ENCODE measurements at regions not wholly inside any gene's neighbourhood (a gene's known extent, or its start where the extent isn't known, plus 50 kb on each side); places are given as distances from the start of the nearest gene placed in this dataset.

DNA sequence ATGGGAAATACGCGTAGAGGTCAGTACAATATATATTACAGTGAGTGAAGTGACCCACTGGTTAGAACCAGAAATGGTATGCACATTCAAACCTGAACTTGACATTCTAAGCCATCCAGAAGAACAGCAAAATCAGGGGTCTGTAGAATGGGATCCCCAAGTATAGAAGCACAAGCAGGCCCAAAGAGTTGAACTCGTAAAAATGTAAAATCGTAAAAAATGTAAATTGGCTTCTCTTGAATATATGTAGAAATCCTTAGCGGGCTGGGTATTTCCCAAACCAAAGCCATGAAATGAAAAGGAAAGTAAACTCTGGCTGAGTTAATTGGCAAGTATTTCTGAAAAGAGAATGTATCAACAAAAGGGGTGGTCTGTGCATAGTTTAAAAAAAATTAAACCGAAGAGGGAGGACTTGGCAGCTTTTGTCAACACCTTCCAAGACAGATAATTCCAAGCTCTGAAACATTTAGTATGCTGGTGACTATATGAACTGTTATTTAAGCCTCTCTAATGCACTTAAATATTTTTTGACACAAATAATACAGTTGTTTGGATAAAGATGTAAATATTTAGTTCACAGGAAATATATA, 1505.6 kb upstream of the FLRT2 start:
- no peak for TF ChIP-seq POLR2AphosphoS5 (IDR thresholded peaks at IDR 0.05; ENCODE audit: low read depth, low read length)
- TF ChIP-seq TAF1 (IDR thresholded peaks at IDR 0.05; ENCODE audit: borderline replicate concordance, insufficient read depth, low read length) = no peak
- TF ChIP-seq, protein P1, sequence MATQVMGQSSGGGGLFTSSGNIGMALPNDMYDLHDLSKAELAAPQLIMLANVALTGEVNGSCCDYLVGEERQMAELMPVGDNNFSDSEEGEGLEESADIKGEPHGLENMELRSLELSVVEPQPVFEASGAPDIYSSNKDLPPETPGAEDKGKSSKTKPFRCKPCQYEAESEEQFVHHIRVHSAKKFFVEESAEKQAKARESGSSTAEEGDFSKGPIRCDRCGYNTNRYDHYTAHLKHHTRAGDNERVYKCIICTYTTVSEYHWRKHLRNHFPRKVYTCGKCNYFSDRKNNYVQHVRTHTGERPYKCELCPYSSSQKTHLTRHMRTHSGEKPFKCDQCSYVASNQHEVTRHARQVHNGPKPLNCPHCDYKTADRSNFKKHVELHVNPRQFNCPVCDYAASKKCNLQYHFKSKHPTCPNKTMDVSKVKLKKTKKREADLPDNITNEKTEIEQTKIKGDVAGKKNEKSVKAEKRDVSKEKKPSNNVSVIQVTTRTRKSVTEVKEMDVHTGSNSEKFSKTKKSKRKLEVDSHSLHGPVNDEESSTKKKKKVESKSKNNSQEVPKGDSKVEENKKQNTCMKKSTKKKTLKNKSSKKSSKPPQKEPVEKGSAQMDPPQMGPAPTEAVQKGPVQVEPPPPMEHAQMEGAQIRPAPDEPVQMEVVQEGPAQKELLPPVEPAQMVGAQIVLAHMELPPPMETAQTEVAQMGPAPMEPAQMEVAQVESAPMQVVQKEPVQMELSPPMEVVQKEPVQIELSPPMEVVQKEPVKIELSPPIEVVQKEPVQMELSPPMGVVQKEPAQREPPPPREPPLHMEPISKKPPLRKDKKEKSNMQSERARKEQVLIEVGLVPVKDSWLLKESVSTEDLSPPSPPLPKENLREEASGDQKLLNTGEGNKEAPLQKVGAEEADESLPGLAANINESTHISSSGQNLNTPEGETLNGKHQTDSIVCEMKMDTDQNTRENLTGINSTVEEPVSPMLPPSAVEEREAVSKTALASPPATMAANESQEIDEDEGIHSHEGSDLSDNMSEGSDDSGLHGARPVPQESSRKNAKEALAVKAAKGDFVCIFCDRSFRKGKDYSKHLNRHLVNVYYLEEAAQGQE (IDR thresholded peaks at IDR 0.05; ENCODE audit: insufficient read depth in 1 of 2, low read depth in 2 of 2, low read length in 2 of 2) = no peak
- no peak for TF ChIP-seq SIN3A (IDR thresholded peaks at IDR 0.05; ENCODE audit: borderline replicate concordance, insufficient read depth, low read length)
- no peak for TF ChIP-seq FOXP2 (optimal IDR thresholded peaks at IDR 0.05; ENCODE audit: borderline replicate concordance, extremely low read depth, extremely low read length, insufficient read depth)

DNA sequence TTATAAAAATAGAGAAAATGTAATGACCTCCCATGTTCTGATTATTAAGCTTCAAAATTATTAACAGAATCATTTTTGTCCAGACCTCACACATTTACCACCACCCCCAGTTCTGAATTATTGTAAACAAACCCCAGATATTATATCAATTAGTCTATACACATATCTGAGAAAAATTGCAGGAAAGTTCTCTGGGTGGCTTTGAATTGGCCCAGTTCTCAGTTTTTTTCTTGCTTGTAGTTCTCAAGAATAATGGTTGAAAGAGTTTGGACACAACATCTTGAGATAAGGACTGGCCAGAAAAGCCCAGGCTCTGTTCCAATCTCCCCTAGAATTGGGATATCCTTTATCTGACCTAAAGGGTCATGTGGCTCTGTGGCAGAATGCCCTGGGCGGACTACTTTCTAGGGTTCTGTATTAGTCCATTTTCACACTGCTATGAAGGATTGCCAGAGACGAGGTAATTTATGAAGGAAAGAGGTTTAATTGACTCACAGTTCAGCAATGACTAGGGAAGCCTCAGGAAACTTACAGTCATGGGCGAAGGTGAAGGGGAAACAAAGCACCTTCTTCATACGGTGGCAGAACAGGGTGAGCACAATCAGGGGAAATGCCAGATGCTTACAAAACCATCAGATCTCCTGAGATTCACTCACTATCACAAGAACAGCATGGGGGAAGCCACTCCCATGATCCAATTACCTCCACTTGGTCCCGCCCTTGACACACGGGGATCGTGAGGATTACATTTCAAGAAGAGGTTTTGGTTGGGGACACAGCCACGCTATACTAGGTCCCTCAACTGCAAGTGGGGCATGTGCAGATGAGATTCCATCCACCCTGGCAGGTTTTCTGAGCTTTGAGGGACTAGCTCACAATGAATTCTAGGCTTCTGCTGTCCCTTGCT, 1504.6 kb upstream of the FLRT2 start:
- TF ChIP-seq, protein P1 (IDR thresholded peaks at IDR 0.05; ENCODE audit: insufficient read depth in 1 of 2, low read depth in 2 of 2, low read length in 2 of 2) = no peak
- no peak for TF ChIP-seq FOXP2 (optimal IDR thresholded peaks at IDR 0.05; ENCODE audit: borderline replicate concordance, extremely low read depth, extremely low read length, insufficient read depth)

DNA sequence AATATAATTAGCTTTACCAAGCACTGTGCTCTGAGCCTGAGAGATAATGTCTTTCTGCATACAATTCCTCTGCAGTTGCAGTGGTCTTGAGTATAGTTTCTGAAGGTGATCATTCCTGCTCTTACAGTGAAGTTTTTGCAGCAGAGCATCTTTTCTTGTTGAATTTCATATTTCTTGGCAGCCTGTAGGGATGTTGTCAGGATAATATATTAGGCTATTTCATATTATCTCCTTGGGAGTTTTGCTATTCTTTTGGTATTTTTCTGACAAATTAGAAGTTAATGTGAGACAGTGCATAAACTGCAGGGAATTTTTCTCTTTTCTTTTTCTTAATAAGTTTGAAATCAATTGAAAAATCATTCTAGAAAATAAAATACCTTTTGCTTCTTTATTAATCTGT, 1502.6 kb upstream of the FLRT2 start:
- no peak for TF ChIP-seq POLR2AphosphoS5 (IDR thresholded peaks at IDR 0.05; ENCODE audit: low read depth, low read length)
- no peak for TF ChIP-seq SIN3A (IDR thresholded peaks at IDR 0.05; ENCODE audit: borderline replicate concordance, insufficient read depth, low read length)
- TF ChIP-seq, protein P1 (IDR thresholded peaks at IDR 0.05; ENCODE audit: insufficient read depth in 1 of 2, low read depth in 2 of 2, low read length in 2 of 2) = no peak
- TF ChIP-seq FOXP2 (optimal IDR thresholded peaks at IDR 0.05; ENCODE audit: borderline replicate concordance, extremely low read depth, extremely low read length, insufficient read depth) = no peak
- no peak for TF ChIP-seq TAF1 (IDR thresholded peaks at IDR 0.05; ENCODE audit: borderline replicate concordance, insufficient read depth, low read length)

DNA sequence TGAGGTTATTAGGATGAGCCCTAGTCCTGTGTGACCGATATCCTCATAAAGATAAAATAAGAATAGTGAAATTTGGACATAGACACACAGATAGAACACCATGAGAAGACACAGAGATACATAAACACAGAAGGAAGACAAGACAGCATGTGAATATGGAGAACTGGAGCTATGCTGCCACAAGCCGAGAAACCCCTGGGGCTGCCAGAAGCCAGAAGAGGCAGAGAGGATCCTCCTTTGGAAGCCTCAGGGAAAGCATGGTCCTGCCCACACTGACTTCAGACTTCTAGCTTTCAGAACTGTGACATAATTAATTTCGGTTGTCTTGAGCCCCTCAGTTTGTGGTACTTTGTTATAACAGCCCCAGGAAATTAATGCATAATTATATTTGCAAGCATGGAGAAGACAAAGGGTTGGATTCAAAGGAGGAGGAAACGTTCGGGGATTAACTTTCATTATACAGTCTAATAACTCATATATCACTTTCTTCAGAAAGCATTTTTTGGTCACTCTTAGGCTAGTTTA, 1501.8 kb upstream of the FLRT2 start:
- TF ChIP-seq SIN3A (IDR thresholded peaks at IDR 0.05; ENCODE audit: borderline replicate concordance, insufficient read depth, low read length) (no peak), POLR2AphosphoS5 (IDR thresholded peaks at IDR 0.05; ENCODE audit: low read depth, low read length) (no peak), TAF1 (IDR thresholded peaks at IDR 0.05; ENCODE audit: borderline replicate concordance, insufficient read depth, low read length) (no peak), FOXP2 (optimal IDR thresholded peaks at IDR 0.05; ENCODE audit: borderline replicate concordance, extremely low read depth, extremely low read length, insufficient read depth) (no peak)
- TF ChIP-seq, protein P1 (IDR thresholded peaks at IDR 0.05; ENCODE audit: insufficient read depth in 1 of 2, low read depth in 2 of 2, low read length in 2 of 2) = no peak
